Right lobe of liver (tissue), 4 donors: ENCODE measurements at regions not wholly inside any gene's neighbourhood (a gene's known extent, or its start where the extent isn't known, plus 50 kb on each side); places are given as distances from the start of the nearest gene placed in this dataset.

Experiments
- POLR2A ChIP-seq: fragments of 450-650 bp; IDR thresholded peaks from one replicate; pipeline ENCODE4 v1.6.1; 2017; ENCODE audit warnings: antibody characterized with exemption, mild to moderate bottlenecking
- TF ChIP-seq, protein P1 (sequence below), 4 donors: fragments of 200-600 bp in 3 of 4; fragments of 450-650 bp in 1 of 4; IDR thresholded peaks; one replicate each; pipeline versions ENCODE4 v1.5.1 to v1.8.0; 2016 to 2022; ENCODE audit warnings: antibody characterized with exemption in 4 of 4, mild to moderate bottlenecking in 2 of 4
- donor health status: DM: no; HTN: no; CAD: no.
- donor health status: DM: no; HTN: no; CAD: no.
- donor health status: DM: no; HTN: yes; CAD: no.

DNA sequence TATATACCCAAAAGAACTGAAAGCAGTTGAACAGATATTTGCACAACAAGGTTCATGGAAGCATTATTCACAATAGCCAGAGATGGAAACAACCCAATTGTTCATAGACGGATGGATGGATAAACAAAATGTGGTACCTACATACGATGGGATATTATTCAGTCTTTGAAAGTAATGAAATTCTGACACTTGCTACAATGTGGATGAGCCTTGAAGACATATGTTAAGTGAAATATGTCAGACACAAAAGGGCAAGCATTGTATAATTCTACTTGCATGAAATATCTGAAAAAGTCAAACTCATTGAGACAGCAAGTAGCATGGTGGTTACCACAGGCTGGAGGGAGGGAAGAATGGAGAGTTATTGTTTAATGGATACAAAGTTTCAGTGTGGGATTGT, 696.1 kb downstream of the MATN1 start:
- TF ChIP-seq POLR2A = no peak
- TF ChIP-seq, protein P1, sequence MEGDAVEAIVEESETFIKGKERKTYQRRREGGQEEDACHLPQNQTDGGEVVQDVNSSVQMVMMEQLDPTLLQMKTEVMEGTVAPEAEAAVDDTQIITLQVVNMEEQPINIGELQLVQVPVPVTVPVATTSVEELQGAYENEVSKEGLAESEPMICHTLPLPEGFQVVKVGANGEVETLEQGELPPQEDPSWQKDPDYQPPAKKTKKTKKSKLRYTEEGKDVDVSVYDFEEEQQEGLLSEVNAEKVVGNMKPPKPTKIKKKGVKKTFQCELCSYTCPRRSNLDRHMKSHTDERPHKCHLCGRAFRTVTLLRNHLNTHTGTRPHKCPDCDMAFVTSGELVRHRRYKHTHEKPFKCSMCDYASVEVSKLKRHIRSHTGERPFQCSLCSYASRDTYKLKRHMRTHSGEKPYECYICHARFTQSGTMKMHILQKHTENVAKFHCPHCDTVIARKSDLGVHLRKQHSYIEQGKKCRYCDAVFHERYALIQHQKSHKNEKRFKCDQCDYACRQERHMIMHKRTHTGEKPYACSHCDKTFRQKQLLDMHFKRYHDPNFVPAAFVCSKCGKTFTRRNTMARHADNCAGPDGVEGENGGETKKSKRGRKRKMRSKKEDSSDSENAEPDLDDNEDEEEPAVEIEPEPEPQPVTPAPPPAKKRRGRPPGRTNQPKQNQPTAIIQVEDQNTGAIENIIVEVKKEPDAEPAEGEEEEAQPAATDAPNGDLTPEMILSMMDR (IDR thresholded peaks at IDR 0.05) = no peak
